Adipocyte (in vitro differentiated cells): ENCODE measurements at regions not wholly inside any gene's neighbourhood (a gene's known extent, or its start where the extent isn't known, plus 50 kb on each side); places are given as distances from the start of the nearest gene placed in this dataset.

Experiments
- DNase-seq: peaks from one replicate; pipeline ENCODE4 v3.0.0-alpha.2; 2015; ENCODE audit warnings: low read depth
- H3K27me3 ChIP-seq: replicated peaks from 2 replicates; pipeline ENCODE4 v1.7.0; 2013; ENCODE audit warnings: mild to moderate bottlenecking, low read length, moderate library complexity; ENCODE audit not compliant: control insufficient read depth, insufficient read depth
- H3K36me3 ChIP-seq: 2 replicates; pipeline ENCODE4 v1.7.0; 2013; ENCODE audit warnings: low read length, mild to moderate bottlenecking, moderate library complexity; ENCODE audit not compliant: control insufficient read depth, insufficient read depth, severe bottlenecking
- H3K4me1 ChIP-seq: 2 replicates; pipeline ENCODE4 v1.7.0; 2013; ENCODE audit warnings: mild to moderate bottlenecking, low read length, moderate library complexity; ENCODE audit not compliant: control insufficient read depth, insufficient read depth
- H3K4me3 ChIP-seq: 2 replicates; pipeline ENCODE4 v1.7.0; 2013; ENCODE audit warnings: mild to moderate bottlenecking, low read length, moderate library complexity
- H3K9ac ChIP-seq: 2 replicates; pipeline ENCODE4 v1.7.0; 2013; ENCODE audit warnings: mild to moderate bottlenecking, low read length, moderate library complexity
- H3K9me3 ChIP-seq: 2 replicates; pipeline ENCODE4 v1.7.0; 2013; ENCODE audit warnings: mild to moderate bottlenecking, low read length, moderate library complexity; ENCODE audit not compliant: control insufficient read depth

DNA sequence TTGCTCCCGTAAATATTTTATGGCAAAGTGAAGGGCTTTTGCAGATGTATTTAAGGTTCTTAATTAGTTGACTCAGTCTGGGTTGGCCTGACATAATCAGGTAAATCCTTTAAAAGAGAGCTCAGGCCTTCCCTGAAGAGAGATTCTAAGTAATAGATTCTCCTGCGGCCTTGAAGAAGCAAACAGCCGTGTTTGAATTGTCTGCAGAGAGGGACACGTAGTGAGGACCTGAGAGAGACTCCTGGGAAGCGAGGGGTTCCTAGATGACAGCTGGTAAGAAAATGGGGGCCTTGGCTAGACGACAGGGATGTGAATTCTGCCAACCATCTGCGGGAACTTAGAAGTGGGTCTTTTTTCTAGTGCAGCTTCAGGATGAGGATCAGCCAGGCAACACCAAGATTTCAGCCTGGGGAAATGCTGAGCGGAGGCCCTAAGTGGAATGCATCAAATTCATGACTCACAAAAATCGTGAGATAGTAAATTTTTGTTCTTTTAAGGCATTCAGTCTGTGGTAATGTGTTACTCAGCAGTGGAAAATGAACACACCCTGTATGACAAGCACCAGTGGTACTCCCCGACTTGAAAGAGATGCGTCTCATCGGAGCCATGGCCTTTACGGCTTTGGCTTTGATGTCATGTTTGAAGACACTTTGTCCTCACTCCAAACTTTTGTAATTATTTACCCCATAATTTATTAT, 62.1 kb upstream of the SMIM21 start:
- H3K4me1 ChIP-seq = peaks cover 16% of the 10 kb centered on the region

DNA sequence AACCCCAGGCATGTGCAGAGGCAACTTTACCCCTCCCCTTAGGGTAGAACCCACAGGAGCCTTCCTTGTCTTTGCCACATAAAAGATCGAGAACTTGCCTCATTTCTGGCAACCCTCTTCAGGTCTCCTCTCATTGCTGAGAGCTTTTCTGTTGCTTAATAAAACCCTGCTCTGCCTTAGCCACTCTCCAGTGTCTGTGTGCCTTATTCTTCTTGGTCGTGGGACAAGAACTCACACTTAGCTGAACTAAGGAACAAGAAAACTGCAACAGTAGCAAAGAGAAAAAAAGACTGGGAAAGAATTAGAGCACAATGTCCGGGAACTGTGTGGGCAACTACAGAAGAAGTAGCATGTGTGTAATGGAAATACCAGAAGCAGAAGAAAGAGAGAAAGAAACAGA, 56.2 kb upstream of the SMIM21 start:
- H3K27me3 ChIP-seq = no peaks in the 10 kb centered on the region
- no peak overlapping the region for H3K4me3 ChIP-seq
- DNase-seq = no peak
- H3K36me3 ChIP-seq = no peaks in the 10 kb centered on the region
- H3K9me3 ChIP-seq = peaks cover 15% of the 10 kb centered on the region
- peaks cover 3% of the 10 kb centered on the region for H3K4me1 ChIP-seq
- H3K9ac ChIP-seq = no peak overlapping the region

More for the DNA sequence above, 62.1 kb upstream of the SMIM21 start:
- Histone ChIP-seq H3K36me3 (no peaks in the 10 kb centered on the region), H3K9ac (peak overlapping the region; percentile 61), H3K27me3 (no peaks in the 10 kb centered on the region), H3K9me3 (no peaks in the 10 kb centered on the region), H3K4me3 (no peak overlapping the region)
- DNase-seq = peak; percentile 95

DNA sequence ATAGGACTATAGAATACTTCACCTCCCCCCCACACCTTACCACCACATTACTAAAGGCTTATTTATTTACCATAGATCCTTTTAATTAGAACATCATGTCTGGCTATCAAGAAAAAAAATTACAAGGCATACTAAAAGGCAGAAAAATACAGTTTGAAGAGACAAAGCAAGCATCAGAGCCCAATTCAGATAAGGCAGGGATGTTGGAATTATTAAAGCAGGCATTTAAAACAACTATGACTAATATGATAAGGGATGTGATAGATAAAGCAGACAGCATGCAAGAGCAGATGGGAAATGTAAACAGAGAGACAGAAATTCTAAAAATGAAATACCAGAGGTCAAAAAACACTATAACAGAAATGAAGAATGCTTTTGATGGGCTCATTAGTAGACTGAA, 55.4 kb upstream of the SMIM21 start:
- no peaks in the 10 kb centered on the region for H3K27me3 ChIP-seq
- H3K4me1 ChIP-seq = peaks cover 3% of the 10 kb centered on the region
- H3K4me3 ChIP-seq = no peak overlapping the region
- peaks cover 15% of the 10 kb centered on the region for H3K9me3 ChIP-seq
- no peak overlapping the region for H3K9ac ChIP-seq
- DNase-seq = no peak
- H3K36me3 ChIP-seq = no peaks in the 10 kb centered on the region

DNA sequence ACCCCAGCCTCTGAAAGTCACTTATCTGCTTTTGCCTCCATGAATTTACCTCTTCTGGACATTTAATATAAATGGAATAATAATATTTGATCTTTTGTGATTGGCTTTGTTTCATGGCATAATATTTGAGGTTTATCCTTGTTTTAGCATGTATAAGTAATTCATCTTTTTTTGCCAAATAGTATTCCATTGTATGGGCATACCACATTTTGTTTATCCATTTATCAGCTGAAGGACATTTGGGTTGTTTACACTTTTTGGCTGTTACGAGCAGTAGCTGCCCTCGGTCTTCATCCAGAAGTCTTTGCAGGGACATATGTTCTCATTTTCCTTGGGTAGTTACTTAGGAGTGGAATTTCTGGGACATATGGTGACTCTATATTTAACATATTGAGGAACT, 53.0 kb upstream of the SMIM21 start:
- Histone ChIP-seq H3K27me3 (no peaks in the 10 kb centered on the region), H3K36me3 (no peaks in the 10 kb centered on the region), H3K4me1 (peaks cover 7% of the 10 kb centered on the region), H3K4me3 (no peak overlapping the region), H3K9me3 (peaks cover 15% of the 10 kb centered on the region), H3K9ac (no peak overlapping the region)
- DNase-seq = no peak

DNA sequence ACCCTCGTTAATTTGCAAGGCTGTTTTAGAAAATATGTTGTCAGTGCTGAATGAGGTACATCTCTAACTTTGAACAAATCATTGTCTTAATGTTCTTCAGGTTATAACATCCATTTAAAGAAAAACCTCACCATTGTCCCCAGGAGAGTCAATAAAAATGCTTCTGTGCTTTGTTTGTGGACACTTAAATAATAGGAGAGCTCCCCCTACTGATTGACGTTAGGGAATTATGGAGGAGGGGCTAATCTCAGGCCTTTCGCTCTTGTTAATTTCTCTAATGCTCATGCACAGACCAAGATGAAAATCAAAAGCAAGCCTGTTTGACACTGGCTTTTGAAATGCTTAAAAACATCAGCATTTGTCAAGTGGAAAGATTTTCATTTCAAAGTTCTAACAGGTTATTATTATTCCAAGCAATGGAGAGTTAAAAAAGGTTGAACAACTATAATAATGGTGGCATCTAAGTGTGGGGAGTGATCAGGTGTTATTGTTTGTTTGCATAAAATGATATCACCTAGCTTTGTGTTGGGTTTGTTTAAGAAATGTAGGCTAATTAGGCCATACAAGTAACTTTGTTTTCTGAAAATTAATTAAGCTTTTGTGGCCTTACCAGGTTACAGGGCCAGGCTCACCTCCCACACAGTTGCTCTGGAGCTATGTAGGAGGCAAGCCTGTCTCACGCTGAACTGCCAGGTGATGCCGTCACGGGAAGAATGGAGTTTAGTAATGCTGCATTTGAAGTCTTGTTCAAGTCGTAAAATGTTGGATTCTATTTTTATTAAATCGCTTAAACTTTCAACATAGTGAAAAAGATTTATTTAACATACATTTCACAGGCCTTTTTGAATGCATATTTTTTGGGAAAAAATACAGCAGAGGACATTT, 51.7 kb upstream of the SMIM21 start:
- H3K4me3 ChIP-seq = no peak overlapping the region
- DNase-seq = peak; percentile 84
- H3K36me3 ChIP-seq = no peaks in the 10 kb centered on the region
- no peaks in the 10 kb centered on the region for H3K27me3 ChIP-seq
- peaks cover 19% of the 10 kb centered on the region for H3K4me1 ChIP-seq
- H3K9me3 ChIP-seq = peaks cover 15% of the 10 kb centered on the region
- no peak overlapping the region for H3K9ac ChIP-seq

DNA sequence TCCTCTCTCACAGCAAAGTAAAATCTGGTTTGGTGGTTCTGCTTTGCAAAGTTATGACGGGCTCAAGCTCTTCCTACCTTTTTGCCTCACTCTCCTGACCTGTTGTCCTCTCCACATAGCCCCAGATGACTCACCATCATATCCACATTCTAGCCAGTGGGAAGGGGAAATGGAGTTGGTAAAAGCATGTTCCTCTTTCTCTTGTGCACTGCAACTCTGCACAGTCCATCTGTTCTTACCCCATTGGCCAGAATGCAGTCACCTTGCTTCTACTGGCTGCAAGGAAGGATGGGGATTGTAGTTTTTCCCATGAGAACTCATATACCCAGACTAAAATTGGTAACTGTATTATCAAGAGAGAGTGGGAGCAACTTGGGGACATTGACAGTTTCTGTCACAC, 50.4 kb upstream of the SMIM21 start:
- H3K27me3 ChIP-seq = no peaks in the 10 kb centered on the region
- H3K4me1 ChIP-seq = peaks cover 19% of the 10 kb centered on the region

More for the DNA sequence above, 50.4 kb upstream of the SMIM21 start:
- H3K9ac ChIP-seq = no peak overlapping the region
- H3K9me3 ChIP-seq = peaks cover 8% of the 10 kb centered on the region
- DNase-seq = no peak
- H3K36me3 ChIP-seq = no peaks in the 10 kb centered on the region
- no peak overlapping the region for H3K4me3 ChIP-seq
